ENCODE measurements at regions not wholly inside any gene's neighbourhood (a gene's known extent, or its start where the extent isn't known, plus 50 kb on each side); places are given as distances from the start of the nearest gene placed in this dataset.

GRCh38 chr5:57720656-57721055, 238.0 kb upstream of the ACTBL2 start:
- TF ChIP-seq GATA3 (IDR thresholded peaks at IDR 0.05; ENCODE audit: low read depth, low read length) (no peak), GATA2 (IDR thresholded peaks at IDR 0.05; ENCODE audit: low read depth, low read length) (no peak)
